IMR-90 (cell line): ENCODE measurements at regions not wholly inside any gene's neighbourhood (a gene's known extent, or its start where the extent isn't known, plus 50 kb on each side); places are given as distances from the start of the nearest gene placed in this dataset.

Source experiments
- ATAC-seq: fragments of 200-7000 bp; cut with Tn5 transposase; 2 replicates; pipeline ENCODE4 v1.9.1; 2020; ENCODE audit warnings: low read depth, mild to moderate bottlenecking, moderate library complexity
- BruUV-seq: library from RNA; stranded (reverse); fragments of 400-500 nt; replicated peaks from 2 replicates; lab custom pipeline; 2021; lab: Mats Ljungman, UMichigan
- CTCF ChIA-PET: fragments of 300-600 bp; formaldehyde crosslinking; extraction: SDS; loops from one replicate; lab custom pipeline; 2021; ENCODE audit warnings: antibody characterized with exemption; lab: Yijun Ruan, JAX
- POLR2A ChIA-PET: fragments of 300-600 bp; sonication (Branson Sonifier 250); formaldehyde crosslinking; loops from one replicate; lab custom pipeline; 2022; ENCODE audit warnings: antibody characterized with exemption; ENCODE audit not compliant: unreplicated experiment; lab: Charles Lee
- DNase-seq: peaks from one replicate; pipeline ENCODE4 v3.0.0; 2013
- H2AFZ ChIP-seq: replicated peaks from 2 replicates; pipeline ENCODE3; 2013; ENCODE audit warnings: low read length, mild to moderate bottlenecking; ENCODE audit not compliant: poor library complexity
- H2AK5ac ChIP-seq: 2 replicates; pipeline ENCODE4 v1.6.1; 2013; ENCODE audit warnings: low read depth, low read length, inconsistent platforms
- H2AK9ac ChIP-seq: replicated peaks from 2 replicates; pipeline ENCODE3; 2013; ENCODE audit warnings: mild to moderate bottlenecking, low read depth, low read length, moderate library complexity; ENCODE audit not compliant: poor library complexity
- H2BK120ac ChIP-seq: 2 replicates; pipeline ENCODE4 v1.6.1; 2013; ENCODE audit warnings: low read depth, low read length, inconsistent platforms
- H2BK15ac ChIP-seq: 3 replicates; pipeline ENCODE4 v1.6.1; 2013; ENCODE audit warnings: low read depth, low read length, inconsistent platforms
- H2BK20ac ChIP-seq: 2 replicates; pipeline ENCODE4 v1.6.1; 2013; ENCODE audit warnings: low read depth, mild to moderate bottlenecking, inconsistent platforms, low read length, moderate library complexity
- H2BK5ac ChIP-seq: 2 replicates; pipeline ENCODE4 v1.6.1; 2013; ENCODE audit warnings: mild to moderate bottlenecking, low read depth, low read length, inconsistent platforms; ENCODE audit not compliant: poor library complexity, severe bottlenecking
- H3K14ac ChIP-seq: replicated peaks from 2 replicates; pipeline ENCODE4 v1.6.1; 2013; ENCODE audit warnings: low read depth, low read length, inconsistent platforms
- H3K18ac ChIP-seq: 2 replicates; pipeline ENCODE4 v1.6.1; 2013; ENCODE audit warnings: low read depth, low read length, control low read depth
- H3K23ac ChIP-seq: 2 replicates; pipeline ENCODE4 v1.6.1; 2013; ENCODE audit warnings: low read depth, low read length, inconsistent platforms
- H3K27ac ChIP-seq: 2 replicates; pipeline ENCODE4 v1.5.1; 2013; ENCODE audit warnings: mild to moderate bottlenecking, control low read depth, low read length; ENCODE audit not compliant: insufficient read depth
- H3K27me3 ChIP-seq: 2 replicates; pipeline ENCODE4 v1.6.1; 2013; ENCODE audit warnings: low read length; ENCODE audit not compliant: control insufficient read depth, insufficient read depth
- H3K36me3 ChIP-seq: 2 replicates; pipeline ENCODE4 v1.6.1; 2013; ENCODE audit warnings: low read length, mixed read lengths; ENCODE audit not compliant: control insufficient read depth, insufficient read depth
- H3K4ac ChIP-seq: 2 replicates; pipeline ENCODE4 v1.6.1; 2013; ENCODE audit warnings: low read depth, low read length, inconsistent platforms
- H3K4me1 ChIP-seq: 2 replicates; pipeline ENCODE4 v1.6.1; 2013; ENCODE audit warnings: low read length, mixed read lengths; ENCODE audit not compliant: control insufficient read depth, insufficient read depth
- H3K4me2 ChIP-seq: 2 replicates; pipeline ENCODE4 v1.6.1; 2013; ENCODE audit warnings: low read depth, mild to moderate bottlenecking, control low read depth, low read length, moderate library complexity
- H3K4me3 ChIP-seq: 2 replicates; pipeline ENCODE4 v1.5.1; 2013; ENCODE audit warnings: low read depth, mild to moderate bottlenecking, control low read depth, low read length, moderate library complexity; ENCODE audit not compliant: insufficient read depth
- H3K56ac ChIP-seq: 2 replicates; pipeline ENCODE4 v1.6.1; 2013; ENCODE audit warnings: low read length, inconsistent platforms; ENCODE audit not compliant: insufficient read depth; ENCODE audit errors: extremely low read depth
- H3K79me1 ChIP-seq, 2 experiments: 2 replicates each; pipeline ENCODE4 v1.6.1; 2013; ENCODE audit warnings: low read length in 2 of 2, inconsistent platforms in 1 of 2, low read depth in 1 of 2
- H3K9ac ChIP-seq: 2 replicates; pipeline ENCODE4 v1.6.1; 2013; ENCODE audit warnings: low read depth, low read length, control low read depth
- H3K9me1 ChIP-seq: 2 replicates; pipeline ENCODE4 v1.6.1; 2013; ENCODE audit warnings: low read length, inconsistent platforms; ENCODE audit not compliant: insufficient read depth
- H3K9me3 ChIP-seq: 2 replicates; pipeline ENCODE4 v1.6.1; 2013; ENCODE audit warnings: low read length; ENCODE audit not compliant: control insufficient read depth, insufficient read depth
- H4K20me1 ChIP-seq: 2 replicates; pipeline ENCODE4 v1.6.1; 2013; ENCODE audit warnings: low read length, inconsistent platforms; ENCODE audit not compliant: insufficient read depth
- H4K5ac ChIP-seq: 2 replicates; pipeline ENCODE4 v1.6.1; 2013; ENCODE audit warnings: mild to moderate bottlenecking, low read depth, low read length, control low read depth
- H4K8ac ChIP-seq, 2 experiments: 2 replicates each; pipeline ENCODE4 v1.6.1; 2013; ENCODE audit warnings: low read depth in 2 of 2, low read length in 2 of 2, control low read depth in 1 of 2, inconsistent platforms in 1 of 2
- H4K91ac ChIP-seq: 2 replicates; pipeline ENCODE4 v1.6.1; 2013; ENCODE audit warnings: low read depth, low read length, inconsistent platforms; ENCODE audit not compliant: insufficient read depth
- BHLHE40 ChIP-seq: fragments of 150-350 bp; IDR thresholded peaks from 2 replicates; pipeline ENCODE4 v1.6.1; 2016; ENCODE audit warnings: mild to moderate bottlenecking, low read depth, low read length
- CEBPB ChIP-seq: IDR thresholded peaks from 2 replicates; pipeline ENCODE4 v1.6.1; 2012; ENCODE audit warnings: low read depth, low read length, improper control_type of control experiment
- CHD1 ChIP-seq: IDR thresholded peaks from 2 replicates; pipeline ENCODE4 v1.6.1; 2012; ENCODE audit warnings: low read depth, low read length, improper control_type of control experiment
- FOS ChIP-seq: fragments of 150-350 bp; IDR thresholded peaks from 2 replicates; pipeline ENCODE4 v1.6.1; 2016; ENCODE audit warnings: low read depth, low read length
- MAFK ChIP-seq: IDR thresholded peaks from 2 replicates; pipeline ENCODE4 v1.6.1; 2012; ENCODE audit warnings: low read depth, low read length, improper control_type of control experiment
- MAZ ChIP-seq: IDR thresholded peaks from 2 replicates; pipeline ENCODE4 v1.6.1; 2012; ENCODE audit warnings: low read depth, mild to moderate bottlenecking, low read length, improper control_type of control experiment, moderate library complexity, borderline replicate concordance
- MXI1 ChIP-seq: IDR thresholded peaks from 2 replicates; pipeline ENCODE4 v1.6.1; 2012; ENCODE audit warnings: low read depth, mild to moderate bottlenecking, low read length, moderate library complexity, borderline replicate concordance
- NFE2L2 ChIP-seq: fragments of 150-350 bp; IDR thresholded peaks from 2 replicates; pipeline ENCODE4 v1.6.1; 2016; ENCODE audit warnings: low read depth, mild to moderate bottlenecking, low read length
- POLR2A ChIP-seq: IDR thresholded peaks from 2 replicates; pipeline ENCODE4 v1.6.1; 2012; ENCODE audit warnings: mild to moderate bottlenecking, low read depth, low read length
- RAD21 ChIP-seq: IDR thresholded peaks from 2 replicates; pipeline ENCODE4 v1.6.1; 2012; ENCODE audit warnings: low read length, improper control_type of control experiment
- RCOR1 ChIP-seq: IDR thresholded peaks from 2 replicates; pipeline ENCODE4 v1.6.1; 2012; ENCODE audit warnings: mild to moderate bottlenecking, low read length, improper control_type of control experiment; ENCODE audit not compliant: insufficient replicate concordance
- RFX5 ChIP-seq: IDR thresholded peaks from 2 replicates; pipeline ENCODE4 v1.8.0; 2012; ENCODE audit warnings: low read depth, mild to moderate bottlenecking, low read length, moderate library complexity
- SMC3 ChIP-seq: fragments of 150-350 bp; IDR thresholded peaks from 2 replicates; pipeline ENCODE4 v1.6.1; 2016; ENCODE audit warnings: low read depth, mild to moderate bottlenecking, antibody characterized with exemption, low read length, moderate library complexity
- WGBS, 2 experiments: methylation state at CpG; one replicate each; pipeline versions ENCODE4 v1.1.5 to v1.1.7; 2013; ENCODE audit warnings: missing lambda C conversion rate in 2 of 2; ENCODE audit not compliant: insufficient read length in 1 of 2; ENCODE audit errors: extremely low coverage in 2 of 2; 5-methylcytosine and 5-hydroxymethylcytosine counted together
- dilution Hi-C: fragments of 300-500 bp; cut with HindIII; formaldehyde crosslinking; loops from one replicate; pipeline ENCODE4 v1.14.3; 2018; ENCODE audit warnings: low sequenced_read_pairs; ENCODE audit not compliant: unreplicated experiment
- in situ Hi-C: fragments of 300-500 bp; cut with MboI; formaldehyde crosslinking; loops from 3 replicates; pipeline ENCODE4 v1.14.3; 2019; ENCODE audit warnings: low sequenced_read_pairs, inconsistent platforms, mixed read lengths
- intact Hi-C: fragments of 100-400 bp; cut with micrococcal nuclease; formaldehyde crosslinking; loops from 2 replicates; pipeline ENCODE4 v1.10.0; 2022
- TF ChIP-seq, protein P1 (sequence below): conservative IDR thresholded peaks from 2 replicates; pipeline ENCODE4 v1.5.1; 2012; ENCODE audit warnings: mild to moderate bottlenecking, low read depth, low read length, improper control_type of control experiment
- TF ChIP-seq, protein P2 (sequence below): fragments of 150-350 bp; IDR thresholded peaks from 2 replicates; pipeline ENCODE4 v1.6.1; 2016; ENCODE audit warnings: low read depth, mild to moderate bottlenecking, low read length, moderate library complexity, borderline replicate concordance
- TF ChIP-seq, protein P3 (sequence below): fragments of 150-350 bp; IDR thresholded peaks from 2 replicates; pipeline ENCODE4 v1.6.1; 2017; ENCODE audit warnings: mild to moderate bottlenecking, antibody characterized with exemption, low read length, low read depth

DNA sequence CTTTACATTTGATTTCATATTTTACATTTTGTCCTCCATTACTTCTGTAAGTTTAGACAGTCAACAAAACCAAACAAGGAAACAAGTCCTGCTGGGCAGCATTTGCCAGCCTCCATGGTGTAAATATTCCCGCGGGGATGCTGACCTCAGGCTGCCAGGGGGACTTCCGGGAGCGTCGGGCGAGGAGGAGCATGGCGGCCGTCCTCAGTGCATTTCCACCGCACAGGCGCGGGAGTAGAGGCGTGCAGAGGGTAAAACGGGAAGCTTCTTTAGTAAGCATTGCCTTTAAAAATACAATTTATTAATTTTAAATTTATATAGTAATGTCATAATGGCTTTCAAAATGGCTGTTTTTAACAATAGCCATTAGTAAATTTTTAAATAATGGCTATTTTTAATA lies 385.3 kb upstream of the IRX4 start:
- Histone ChIP-seq H3K14ac (no peak overlapping the region), H2AK5ac (no peak overlapping the region), H2AK9ac (no peak overlapping the region), H3K18ac (no peak overlapping the region), H3K4me3 (no peak overlapping the region), H3K4me1 (no peaks in the 10 kb centered on the region), H4K91ac (no peak overlapping the region), H3K27me3 (no peaks in the 10 kb centered on the region), H3K27ac (no peak overlapping the region), H3K9me3 (peaks cover 12% of the 10 kb centered on the region), H3K36me3 (no peaks in the 10 kb centered on the region), H2BK20ac (no peak overlapping the region), H2BK15ac (no peak overlapping the region), H3K23ac (no peak overlapping the region), H3K4me2 (no peak overlapping the region), H3K79me1 (no peaks in the 10 kb centered on the region), H2BK120ac (no peak overlapping the region), H2AFZ (no peak overlapping the region), H3K4ac (no peak overlapping the region), H3K9me1 (no peaks in the 10 kb centered on the region), H4K8ac (no peak overlapping the region), H4K5ac (no peak overlapping the region), H3K9ac (no peak overlapping the region), H3K56ac (no peak overlapping the region), H2BK5ac (no peak overlapping the region), H4K20me1 (no peaks in the 10 kb centered on the region)
- no peak for ATAC-seq
- POLR2A ChIA-PET = no interaction called here
- no peak for TF ChIP-seq RAD21
- no peak for TF ChIP-seq BHLHE40
- no peak for TF ChIP-seq MAFK
- TF ChIP-seq POLR2A = no peak
- no peak for TF ChIP-seq NFE2L2
- TF ChIP-seq, protein P1, sequence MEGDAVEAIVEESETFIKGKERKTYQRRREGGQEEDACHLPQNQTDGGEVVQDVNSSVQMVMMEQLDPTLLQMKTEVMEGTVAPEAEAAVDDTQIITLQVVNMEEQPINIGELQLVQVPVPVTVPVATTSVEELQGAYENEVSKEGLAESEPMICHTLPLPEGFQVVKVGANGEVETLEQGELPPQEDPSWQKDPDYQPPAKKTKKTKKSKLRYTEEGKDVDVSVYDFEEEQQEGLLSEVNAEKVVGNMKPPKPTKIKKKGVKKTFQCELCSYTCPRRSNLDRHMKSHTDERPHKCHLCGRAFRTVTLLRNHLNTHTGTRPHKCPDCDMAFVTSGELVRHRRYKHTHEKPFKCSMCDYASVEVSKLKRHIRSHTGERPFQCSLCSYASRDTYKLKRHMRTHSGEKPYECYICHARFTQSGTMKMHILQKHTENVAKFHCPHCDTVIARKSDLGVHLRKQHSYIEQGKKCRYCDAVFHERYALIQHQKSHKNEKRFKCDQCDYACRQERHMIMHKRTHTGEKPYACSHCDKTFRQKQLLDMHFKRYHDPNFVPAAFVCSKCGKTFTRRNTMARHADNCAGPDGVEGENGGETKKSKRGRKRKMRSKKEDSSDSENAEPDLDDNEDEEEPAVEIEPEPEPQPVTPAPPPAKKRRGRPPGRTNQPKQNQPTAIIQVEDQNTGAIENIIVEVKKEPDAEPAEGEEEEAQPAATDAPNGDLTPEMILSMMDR = no peak
- no peak for TF ChIP-seq MXI1
- no peak for TF ChIP-seq MAZ
- no peak for TF ChIP-seq CEBPB
- TF ChIP-seq, protein P2, sequence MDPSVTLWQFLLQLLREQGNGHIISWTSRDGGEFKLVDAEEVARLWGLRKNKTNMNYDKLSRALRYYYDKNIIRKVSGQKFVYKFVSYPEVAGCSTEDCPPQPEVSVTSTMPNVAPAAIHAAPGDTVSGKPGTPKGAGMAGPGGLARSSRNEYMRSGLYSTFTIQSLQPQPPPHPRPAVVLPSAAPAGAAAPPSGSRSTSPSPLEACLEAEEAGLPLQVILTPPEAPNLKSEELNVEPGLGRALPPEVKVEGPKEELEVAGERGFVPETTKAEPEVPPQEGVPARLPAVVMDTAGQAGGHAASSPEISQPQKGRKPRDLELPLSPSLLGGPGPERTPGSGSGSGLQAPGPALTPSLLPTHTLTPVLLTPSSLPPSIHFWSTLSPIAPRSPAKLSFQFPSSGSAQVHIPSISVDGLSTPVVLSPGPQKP = no peak
- no peak for TF ChIP-seq SMC3
- no peak for TF ChIP-seq CHD1
- TF ChIP-seq RCOR1 = no peak
- no peak for TF ChIP-seq RFX5
- TF ChIP-seq, protein P3, sequence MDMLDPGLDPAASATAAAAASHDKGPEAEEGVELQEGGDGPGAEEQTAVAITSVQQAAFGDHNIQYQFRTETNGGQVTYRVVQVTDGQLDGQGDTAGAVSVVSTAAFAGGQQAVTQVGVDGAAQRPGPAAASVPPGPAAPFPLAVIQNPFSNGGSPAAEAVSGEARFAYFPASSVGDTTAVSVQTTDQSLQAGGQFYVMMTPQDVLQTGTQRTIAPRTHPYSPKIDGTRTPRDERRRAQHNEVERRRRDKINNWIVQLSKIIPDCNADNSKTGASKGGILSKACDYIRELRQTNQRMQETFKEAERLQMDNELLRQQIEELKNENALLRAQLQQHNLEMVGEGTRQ = no peak
- no peak for TF ChIP-seq FOS
- DNase-seq = no peak
- dilution Hi-C loops = no loop called here
- intact Hi-C loops = no loop called here
- WGBS, 2 experiments = 89% methylated on average over 5 of the region's 13 CpGs; no CpG with 5 or more reads in 1 of the 2 experiments
- no TSS peak for BruUV-seq
- CTCF ChIA-PET = no interaction called here
- in situ Hi-C loops = no loop called here
